Gastrocnemius medialis (tissue), 4 donors: ENCODE measurements at regions not wholly inside any gene's neighbourhood (a gene's known extent, or its start where the extent isn't known, plus 50 kb on each side); places are given as distances from the start of the nearest gene placed in this dataset.
"Not testable (repeated sequence)": the region's sequence is repeated elsewhere in the genome, so short reads cannot be mapped to it uniquely, and the experiment has no call there.

Experiments used
- ATAC-seq, 2 donors: fragments of 150-250 bp; one replicate each; pipeline ENCODE4 v1.9.1; 2016
- DNase-seq, 2 donors: peaks; one replicate each; pipeline ENCODE4 v3.0.0-alpha.2; 2019
- H3K27ac ChIP-seq, 4 donors: fragments of 200-600 bp; sonication (generic); 1 replicate in 1 of 4; 2 replicates in 3 of 4; pipeline ENCODE4 v1.5.1; 2016 to 2018; ENCODE audit warnings: mild to moderate bottlenecking in 2 of 4, moderate library complexity in 1 of 4
- H3K27me3 ChIP-seq, 3 donors: fragments of 200-600 bp; sonication (generic) in 2 of 3; 1 replicate in 1 of 3; 2 replicates in 2 of 3; pipeline versions ENCODE4 v1.5.1 to v1.6.0; 2016 to 2019; ENCODE audit warnings: mild to moderate bottlenecking in 1 of 3, moderate library complexity in 1 of 3
- H3K36me3 ChIP-seq, 2 donors: fragments of 200-600 bp; sonication (generic) in 1 of 2; one replicate each; pipeline ENCODE4 v1.5.1; 2017 to 2018
- H3K4me1 ChIP-seq, 2 donors: fragments of 200-600 bp; sonication (generic) in 1 of 2; one replicate each; pipeline ENCODE4 v1.5.1; 2016 to 2017; ENCODE audit warnings: mild to moderate bottlenecking in 2 of 2
- H3K4me3 ChIP-seq, 4 donors: fragments of 200-600 bp; sonication (generic) in 3 of 4; 1 replicate in 1 of 4; 2 replicates in 3 of 4; pipeline ENCODE4 v1.5.1; 2016 to 2019; ENCODE audit warnings: mild to moderate bottlenecking in 2 of 4
- H3K9me3 ChIP-seq, 3 donors: fragments of 200-600 bp; sonication (generic) in 2 of 3; 1 replicate in 1 of 3; 2 replicates in 2 of 3; pipeline ENCODE4 v1.5.1; 2016 to 2019
- in situ Hi-C, 4 donors: fragments of 200-750 bp; cut with MboI; loops; one replicate each; pipeline versions ENCODE4 v1.15.0 to v1.8.0; 2017; ENCODE audit warnings: low sequenced_read_pairs in 4 of 4
- intact Hi-C: fragments of 100-400 bp; cut with DNase I; formaldehyde crosslinking; loops from one replicate; pipeline ENCODE4 v1.15.1; 2023; ENCODE audit warnings: low total_unique reads

DNA sequence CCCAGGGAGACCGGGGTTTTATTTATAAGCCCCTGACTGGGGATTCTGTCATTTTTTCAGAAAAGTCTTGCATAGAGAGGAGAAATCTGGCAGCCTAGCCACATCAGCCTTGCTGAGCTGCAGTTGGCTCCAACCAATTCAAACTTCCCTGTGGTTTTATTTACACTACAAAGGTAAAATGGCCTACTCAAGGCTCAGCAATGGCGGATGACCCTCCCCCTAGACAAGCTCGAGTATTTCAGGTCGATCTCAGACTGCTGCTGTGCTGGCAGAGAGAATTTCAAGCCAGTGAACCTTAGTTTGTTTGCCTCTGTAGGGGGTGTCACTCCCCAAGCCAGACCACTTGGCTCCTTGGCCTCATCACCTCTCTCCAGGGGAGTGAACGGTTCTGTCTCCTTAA, 52.9 kb downstream of the CDY2A start:
- intact Hi-C loops, in situ Hi-C loops, ATAC-seq, H3K27ac ChIP-seq, H3K4me3 ChIP-seq, H3K27me3 ChIP-seq, H3K9me3 ChIP-seq, H3K36me3 ChIP-seq, H3K4me1 ChIP-seq, DNase-seq: not testable (repeated sequence)

DNA sequence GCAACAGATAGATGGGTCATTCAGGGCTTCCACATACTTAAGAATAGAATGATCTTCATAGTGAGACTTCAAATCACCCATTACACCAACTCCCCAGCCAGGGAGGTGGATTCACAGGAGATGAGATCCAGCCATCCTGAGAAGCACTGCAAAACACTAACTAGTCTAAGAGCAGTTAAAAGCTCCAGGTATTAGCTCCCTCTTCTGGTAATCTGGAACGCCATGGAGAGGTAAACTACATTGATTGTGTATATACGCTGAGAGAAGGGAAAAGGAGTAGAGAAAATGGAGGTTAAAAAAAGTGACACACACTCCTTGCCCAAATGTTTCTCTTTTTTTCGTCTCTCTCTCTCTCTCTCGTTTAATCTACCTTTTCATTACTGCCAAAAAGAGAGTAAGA, 60.3 kb downstream of the CDY2A start:
- H3K27ac ChIP-seq, H3K9me3 ChIP-seq, H3K4me1 ChIP-seq, in situ Hi-C loops, intact Hi-C loops, H3K27me3 ChIP-seq, H3K4me3 ChIP-seq, DNase-seq, H3K36me3 ChIP-seq: not testable (repeated sequence)
- ATAC-seq = peak; percentile 52 to 80

DNA sequence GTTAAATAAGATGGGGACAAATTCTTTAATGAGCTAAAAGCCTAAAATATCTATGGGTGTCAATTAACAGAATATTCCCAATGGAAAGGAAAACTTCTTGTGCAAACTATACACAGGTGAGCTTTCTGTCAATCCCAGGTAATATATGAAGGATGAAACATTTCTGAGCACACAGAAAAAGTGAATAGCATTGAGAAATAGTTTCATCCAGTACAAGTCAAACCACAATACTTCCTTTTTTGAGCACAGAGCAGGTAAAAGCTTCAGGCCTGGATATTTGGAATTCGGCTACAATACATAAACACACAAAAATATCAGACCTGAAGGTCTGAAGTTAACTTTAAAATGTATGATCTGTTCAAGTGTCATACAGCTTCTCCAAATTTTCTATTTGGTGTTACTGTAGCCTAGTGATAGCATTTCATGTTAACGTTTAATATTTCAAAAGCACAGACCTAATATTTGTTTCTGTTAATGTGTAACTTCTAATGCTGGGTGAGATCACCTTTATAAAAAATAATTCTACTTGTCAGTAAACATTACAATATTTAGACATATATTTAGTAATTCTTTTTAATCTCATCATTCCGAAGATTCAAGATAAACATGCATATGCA, 60.9 kb downstream of the CDY2A start:
- H3K4me3 ChIP-seq, DNase-seq, in situ Hi-C loops, intact Hi-C loops, H3K4me1 ChIP-seq, H3K36me3 ChIP-seq, H3K9me3 ChIP-seq, H3K27me3 ChIP-seq, ATAC-seq, H3K27ac ChIP-seq: not testable (repeated sequence)

DNA sequence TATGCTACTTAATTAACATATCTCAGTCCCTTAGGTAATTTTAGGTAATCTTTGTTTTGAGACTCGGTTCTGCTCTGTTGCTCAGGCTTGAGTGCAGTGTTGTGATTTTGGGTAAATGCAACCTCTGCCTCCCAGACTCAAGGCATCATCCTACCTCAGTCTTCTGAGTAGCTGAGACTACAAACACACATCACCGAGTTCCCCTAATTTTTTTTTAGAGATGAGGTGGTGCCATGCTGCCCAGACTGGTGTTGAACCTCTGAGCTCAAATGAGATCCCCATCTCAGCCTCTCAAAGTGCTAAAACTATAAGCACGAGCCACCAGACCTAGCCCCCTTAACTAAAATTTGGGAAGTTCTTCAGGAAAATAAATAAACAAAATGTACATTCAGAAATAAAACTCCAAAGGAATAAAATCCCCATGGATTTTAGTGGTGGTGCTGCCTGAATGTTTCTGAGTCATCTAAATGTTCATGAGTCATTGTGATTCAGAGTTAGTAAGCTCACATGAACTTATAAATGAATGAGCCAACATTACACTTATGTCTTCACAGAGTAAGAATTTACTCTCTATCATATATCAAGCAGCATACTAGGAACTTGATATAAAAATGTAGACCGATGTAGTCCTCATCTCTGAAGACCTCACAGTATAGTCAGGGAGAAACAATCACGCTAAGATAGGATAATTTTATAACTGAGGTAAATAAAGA, 62.5 kb downstream of the CDY2A start:
- in situ Hi-C loops, intact Hi-C loops, H3K27ac ChIP-seq, DNase-seq, H3K36me3 ChIP-seq, H3K27me3 ChIP-seq, H3K9me3 ChIP-seq, H3K4me1 ChIP-seq, H3K4me3 ChIP-seq: not testable (repeated sequence)
- ATAC-seq = peak; percentile 77 to 92

DNA sequence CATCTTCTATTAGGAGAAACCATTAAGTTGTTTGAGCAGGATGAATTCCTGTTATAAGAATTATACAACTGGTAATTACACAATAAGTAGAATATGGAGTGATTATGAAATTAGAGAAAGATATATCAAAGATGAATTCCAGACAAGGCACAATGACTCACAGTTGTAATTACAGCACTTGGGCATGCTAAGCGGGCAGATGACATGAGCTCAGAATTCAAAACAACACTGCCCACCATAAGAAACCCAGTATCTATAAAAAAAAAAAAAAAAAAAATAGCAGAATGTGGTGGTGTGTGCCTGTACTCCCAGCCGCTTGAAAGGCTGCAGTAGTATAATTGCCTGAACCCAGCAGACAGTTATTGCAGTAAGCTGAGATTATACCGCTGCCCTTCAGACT, 67.4 kb downstream of the CDY2A start:
- H3K36me3 ChIP-seq, in situ Hi-C loops, H3K27ac ChIP-seq, H3K4me1 ChIP-seq, H3K9me3 ChIP-seq, H3K4me3 ChIP-seq, H3K27me3 ChIP-seq, DNase-seq, intact Hi-C loops: not testable (repeated sequence)
- ATAC-seq = peak; percentile 72 to 77

DNA sequence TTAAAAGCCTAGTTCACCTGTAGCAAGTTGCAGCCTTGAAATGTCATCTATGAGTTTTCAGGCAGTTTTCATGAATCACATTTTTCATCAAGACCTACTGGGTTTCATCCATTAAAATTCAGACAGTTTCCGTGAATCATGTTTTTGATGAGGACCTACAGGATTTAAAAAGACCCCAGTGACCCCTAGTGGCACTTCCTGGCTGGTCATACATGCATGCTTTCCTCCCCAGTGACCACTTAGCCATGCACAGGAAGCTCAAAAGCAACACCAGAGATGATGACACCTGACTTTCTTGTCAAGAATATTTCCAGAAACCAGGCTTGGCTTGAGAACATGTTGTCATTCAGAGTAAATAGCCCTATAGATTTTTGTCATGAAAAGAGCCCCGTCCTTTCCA, 80.1 kb downstream of the CDY2A start:
- H3K9me3 ChIP-seq, H3K4me1 ChIP-seq, H3K36me3 ChIP-seq, DNase-seq, ATAC-seq, H3K27ac ChIP-seq, H3K4me3 ChIP-seq, in situ Hi-C loops, intact Hi-C loops, H3K27me3 ChIP-seq: not testable (repeated sequence)

DNA sequence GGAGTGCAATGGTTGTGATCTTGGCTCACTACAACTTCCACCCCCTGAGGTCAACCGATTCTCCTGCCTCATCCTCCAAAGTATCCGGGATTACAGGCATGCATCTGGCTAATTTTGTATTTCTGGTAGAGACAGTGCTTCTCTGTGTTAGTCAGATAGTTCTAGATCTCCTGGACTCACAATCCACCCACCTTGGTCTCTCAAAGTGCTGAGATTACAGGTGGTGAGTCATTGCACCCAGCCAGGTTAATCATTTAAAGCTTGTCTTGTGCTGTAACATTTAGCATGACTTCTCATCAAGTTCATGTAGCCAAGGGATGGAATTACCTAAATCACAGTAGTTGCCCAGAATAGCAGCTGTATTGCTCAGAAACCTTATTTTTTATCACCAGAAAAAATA, 92.8 kb downstream of the CDY2A start:
- DNase-seq, H3K27ac ChIP-seq, intact Hi-C loops, H3K36me3 ChIP-seq, H3K4me1 ChIP-seq, in situ Hi-C loops, H3K4me3 ChIP-seq, H3K27me3 ChIP-seq, ATAC-seq, H3K9me3 ChIP-seq: not testable (repeated sequence)

DNA sequence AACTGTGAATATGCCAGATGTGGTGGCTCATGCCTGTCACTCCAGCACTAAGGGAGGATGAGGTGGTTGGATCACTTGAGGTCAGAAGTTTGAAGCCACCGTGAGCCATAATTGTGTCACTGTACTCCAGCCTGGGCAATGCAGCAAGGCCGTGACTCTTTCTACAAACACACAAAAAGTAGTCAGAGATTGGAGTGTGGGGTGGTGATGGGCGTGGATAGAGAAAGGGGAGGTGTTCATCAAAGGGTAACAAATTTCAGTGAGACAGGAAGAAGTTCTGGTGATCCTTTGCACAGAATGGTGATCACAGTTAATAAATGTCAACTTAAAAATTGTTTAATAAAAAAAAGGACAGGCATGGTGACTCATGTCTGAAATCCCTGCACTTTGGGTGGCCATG, 112.1 kb downstream of the CDY2A start:
- H3K4me3 ChIP-seq, H3K9me3 ChIP-seq, ATAC-seq, H3K27ac ChIP-seq, DNase-seq, H3K4me1 ChIP-seq, intact Hi-C loops, H3K27me3 ChIP-seq, H3K36me3 ChIP-seq, in situ Hi-C loops: not testable (repeated sequence)

DNA sequence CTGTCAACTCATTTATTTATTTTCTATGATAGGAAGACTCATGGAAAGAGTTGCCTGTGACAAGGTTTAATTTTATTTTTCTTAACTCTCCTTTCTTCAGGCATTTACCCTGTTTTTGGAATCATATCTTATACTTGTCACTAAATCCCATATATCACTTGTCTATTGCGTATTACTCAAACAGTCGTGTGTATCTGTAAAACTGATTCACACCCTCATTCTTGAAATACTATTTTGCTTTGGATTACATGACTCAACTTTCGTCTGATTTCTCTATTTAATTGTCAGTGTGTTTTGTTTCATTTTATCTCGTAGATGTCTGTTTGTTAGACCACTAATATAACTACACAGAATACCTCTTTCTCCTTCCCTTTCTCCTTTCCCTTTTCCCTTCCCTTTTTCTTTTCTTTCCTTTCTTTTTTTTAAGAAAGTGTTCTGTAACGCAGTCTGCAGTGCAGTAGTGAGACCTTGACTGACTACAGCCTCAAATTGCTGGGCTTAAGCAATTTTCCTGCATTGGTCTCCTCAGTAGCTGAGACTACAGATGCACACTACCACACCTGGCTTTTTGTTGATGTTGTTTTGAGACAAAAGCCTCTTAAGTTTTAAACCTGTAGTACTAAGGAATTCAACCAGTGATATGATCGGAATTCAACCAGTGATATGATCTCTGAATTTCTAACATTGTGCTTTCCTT, 113.9 kb downstream of the CDY2A start:
- H3K4me3 ChIP-seq, DNase-seq, H3K4me1 ChIP-seq, H3K27me3 ChIP-seq, intact Hi-C loops, H3K9me3 ChIP-seq, ATAC-seq, H3K36me3 ChIP-seq, H3K27ac ChIP-seq, in situ Hi-C loops: not testable (repeated sequence)

DNA sequence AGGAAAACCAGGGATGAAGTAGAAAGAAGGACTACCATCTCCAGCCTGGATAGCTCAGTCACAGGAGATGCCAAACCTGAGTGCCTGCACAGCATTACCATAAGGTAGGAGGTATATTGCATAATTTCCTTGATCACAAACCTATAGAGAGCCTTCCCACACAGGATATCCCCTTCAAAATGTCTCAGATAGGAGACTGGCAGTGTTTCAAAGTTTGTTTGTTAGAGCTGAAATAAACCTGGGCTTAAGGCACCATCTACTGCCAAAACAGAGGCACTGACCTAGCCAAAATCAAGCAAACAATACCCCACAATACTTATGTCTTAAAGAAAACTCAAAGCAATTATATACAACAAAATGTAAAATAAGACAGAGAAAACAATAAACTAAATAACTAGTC, 120.8 kb downstream of the CDY2A start:
- DNase-seq, H3K4me3 ChIP-seq, intact Hi-C loops, ATAC-seq, H3K27ac ChIP-seq, H3K36me3 ChIP-seq, H3K9me3 ChIP-seq, in situ Hi-C loops, H3K4me1 ChIP-seq, H3K27me3 ChIP-seq: not testable (repeated sequence)

DNA sequence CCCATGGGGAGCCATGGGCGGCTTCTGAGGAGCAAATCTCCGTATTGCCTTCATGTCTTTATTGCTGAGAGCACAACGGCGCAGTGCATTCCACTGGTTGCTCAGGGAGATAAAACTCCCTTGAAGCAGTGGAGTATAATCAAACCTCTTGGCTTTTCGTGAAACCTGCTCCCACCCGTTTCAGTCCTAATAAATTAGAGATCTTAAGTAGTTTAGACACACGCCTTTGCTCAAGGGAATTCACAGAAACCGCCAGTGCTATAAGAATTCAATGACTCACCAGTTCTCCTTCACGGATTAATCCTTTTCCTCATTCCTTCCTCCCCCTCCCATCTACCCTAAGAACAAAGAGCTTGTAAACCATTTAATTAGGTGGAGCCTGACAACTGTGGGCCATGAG, 127.0 kb downstream of the CDY2A start:
- intact Hi-C loops, H3K27me3 ChIP-seq, in situ Hi-C loops, H3K4me1 ChIP-seq, H3K9me3 ChIP-seq, H3K36me3 ChIP-seq, DNase-seq, ATAC-seq, H3K4me3 ChIP-seq, H3K27ac ChIP-seq: not testable (repeated sequence)

DNA sequence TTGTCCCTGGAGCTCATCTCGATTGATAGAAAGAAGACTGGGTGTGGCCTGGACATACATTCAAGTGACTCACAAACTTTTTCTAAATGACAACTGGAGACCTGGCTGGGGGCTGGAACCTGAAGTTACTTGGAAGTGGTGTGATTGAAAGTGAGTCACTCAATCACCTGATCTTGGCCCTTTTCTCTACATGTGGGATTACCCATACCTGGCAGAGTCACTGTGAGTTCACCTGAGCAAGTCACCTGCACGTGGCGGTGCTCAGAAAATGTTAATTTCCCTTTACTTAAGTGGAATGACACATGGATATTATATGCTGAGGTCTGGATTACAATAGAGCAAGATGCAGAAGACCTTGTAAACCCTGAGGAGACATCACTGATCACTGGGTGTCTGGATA, 140.2 kb downstream of the CDY2A start:
- intact Hi-C loops, DNase-seq, in situ Hi-C loops: not testable (repeated sequence)

More for the DNA sequence above, 140.2 kb downstream of the CDY2A start:
- H3K27me3 ChIP-seq, ATAC-seq, H3K27ac ChIP-seq, H3K4me3 ChIP-seq, H3K9me3 ChIP-seq, H3K4me1 ChIP-seq, H3K36me3 ChIP-seq: not testable (repeated sequence)
